ENCODE measurements at regions not wholly inside any gene's neighbourhood (a gene's known extent, or its start where the extent isn't known, plus 50 kb on each side); places are given as distances from the start of the nearest gene placed in this dataset.

- DNase-seq = no peak
Observed at GRCh38 chr1:68291688-68292384, 59.5 kb upstream of the WLS start.

GRCh38 chr1:68287241-68287640, 54.9 kb upstream of the WLS start:
- DNase-seq = no peak

- DNase-seq = no peak
Observed at GRCh38 chr1:68285046-68285445, 52.7 kb upstream of the WLS start.

- DNase-seq = no peak
Observed at GRCh38 chr1:68281946-68282615, 49.8 kb upstream of the WLS start.
